GM12878 (cell line): ENCODE measurements at regions not wholly inside any gene's neighbourhood (a gene's known extent, or its start where the extent isn't known, plus 50 kb on each side); places are given as distances from the start of the nearest gene placed in this dataset.
"Not testable (repeated sequence)": the region's sequence is repeated elsewhere in the genome, so short reads cannot be mapped to it uniquely, and the experiment has no call there.

ENCODE experiments used
- ATAC-seq: fragments of 200-7000 bp; cut with Tn5 transposase; 3 replicates; pipeline ENCODE4 v1.9.1; 2020; ENCODE audit warnings: mild to moderate bottlenecking, moderate library complexity
- BruUV-seq: library from RNA; stranded (reverse); fragments of 400-500 nt; replicated peaks from 2 replicates; lab custom pipeline; 2021; lab: Mats Ljungman, UMichigan
- CTCF ChIA-PET: fragments of 300-600 bp; sonication (Branson Sonifier 250); formaldehyde crosslinking; extraction: SDS; loops from one replicate; lab custom pipeline; 2021; ENCODE audit warnings: inconsistent platforms; lab: Yijun Ruan, JAX
- POLR2A ChIA-PET: fragments of 350-600 bp; formaldehyde crosslinking; extraction: SDS; loops from one replicate; lab custom pipeline; 2021; ENCODE audit warnings: inconsistent platforms; lab: Charles Lee
- RAD21 ChIA-PET: fragments of 300-600 bp; sonication (Branson Sonifier 250); formaldehyde crosslinking; loops from one replicate; lab custom pipeline; 2023; ENCODE audit warnings: antibody characterized with exemption; ENCODE audit not compliant: unreplicated experiment; lab: Charles Lee
- SMC1A ChIA-PET: fragments of 300-600 bp; sonication (Branson Sonifier 250); formaldehyde crosslinking; loops from one replicate; lab custom pipeline; 2023; ENCODE audit not compliant: unreplicated experiment, uncharacterized antibody; lab: Charles Lee
- DNase-seq: peaks from one replicate; pipeline ENCODE4 v3.0.0-alpha.2; 2011; ENCODE audit warnings: low read depth, low spot score
- FAIRE-seq: peaks from 3 replicates; lab custom pipeline; 2011; peaks lifted over from hg19 to GRCh38; lab: Jason Lieb, UNC
- H2AFZ ChIP-seq: 2 replicates; pipeline ENCODE4 v1.6.0; 2011; ENCODE audit warnings: low read depth, low read length, control low read depth; ENCODE audit not compliant: control insufficient read depth
- H3K27ac ChIP-seq: 2 replicates; pipeline ENCODE4 v1.5.1; 2011; ENCODE audit warnings: control low read depth; ENCODE audit not compliant: control insufficient read depth, insufficient read depth
- H3K27me3 ChIP-seq, 2 experiments: replicated peaks in 1 of 2; 2 replicates each; pipeline versions ENCODE4 v1.6.0 to v1.6.1; 2011; ENCODE audit warnings: low read length in 1 of 2; ENCODE audit not compliant: control insufficient read depth in 2 of 2, insufficient read depth in 2 of 2
- H3K36me3 ChIP-seq, 2 experiments: 2 replicates each; pipeline ENCODE4 v1.5.1; 2011; ENCODE audit warnings: low read length in 1 of 2; ENCODE audit not compliant: control insufficient read depth in 2 of 2, insufficient read depth in 2 of 2
- H3K4me1 ChIP-seq: 2 replicates; pipeline ENCODE4 v1.6.1; 2011; ENCODE audit warnings: mild to moderate bottlenecking, low read length, moderate library complexity, mixed read lengths; ENCODE audit not compliant: control insufficient read depth, insufficient read depth
- H3K4me2 ChIP-seq: 2 replicates; pipeline ENCODE4 v1.6.0; 2011; ENCODE audit warnings: control low read depth; ENCODE audit not compliant: control insufficient read depth, insufficient read depth
- H3K4me3 ChIP-seq: fragments of 200-600 bp; sonication (generic); 2 replicates; pipeline ENCODE4 v1.5.1; 2016
- H3K79me2 ChIP-seq: 2 replicates; pipeline ENCODE4 v1.6.0; 2011; ENCODE audit warnings: low read length; ENCODE audit not compliant: control insufficient read depth, insufficient read depth
- H3K9ac ChIP-seq: 2 replicates; pipeline ENCODE4 v1.8.0; 2011; ENCODE audit warnings: low read length, control low read depth, mixed read lengths; ENCODE audit not compliant: control insufficient read depth, insufficient read depth
- H3K9me3 ChIP-seq: replicated peaks from 3 replicates; pipeline ENCODE4 v1.5.1; 2011; ENCODE audit warnings: mild to moderate bottlenecking, low read length; ENCODE audit not compliant: control insufficient read depth, insufficient read depth
- H4K20me1 ChIP-seq: 2 replicates; pipeline ENCODE4 v1.6.0; 2011; ENCODE audit not compliant: control insufficient read depth, insufficient read depth
- ATF7 ChIP-seq: fragments of 450-650 bp; IDR thresholded peaks from 2 replicates; pipeline ENCODE4 v1.6.1; 2016; ENCODE audit warnings: low read depth, mild to moderate bottlenecking
- BACH1 ChIP-seq: fragments of 450-650 bp; IDR thresholded peaks from 2 replicates; pipeline ENCODE4 v1.6.1; 2017; ENCODE audit warnings: mild to moderate bottlenecking, borderline replicate concordance
- BCL11A ChIP-seq: IDR thresholded peaks from 2 replicates; pipeline ENCODE4 v1.6.1; 2011; ENCODE audit warnings: low read depth, low read length
- CEBPB ChIP-seq, 2 experiments: fragments of 150-350 bp in 1 of 2; IDR thresholded peaks; 2 replicates each; pipeline ENCODE4 v1.6.1; 2012 to 2014; ENCODE audit warnings: low read depth in 2 of 2, low read length in 2 of 2, borderline replicate concordance in 1 of 2, inconsistent platforms in 1 of 2
- CREM ChIP-seq: IDR thresholded peaks from 2 replicates; pipeline ENCODE4 v1.6.1; 2014; ENCODE audit warnings: antibody characterized with exemption, low read depth
- ELK1 ChIP-seq: IDR thresholded peaks from 2 replicates; pipeline ENCODE4 v1.6.1; 2012; ENCODE audit warnings: low read depth, low read length, improper control_type of control experiment
- FOXK2 ChIP-seq: fragments of 450-650 bp; IDR thresholded peaks from 2 replicates; pipeline ENCODE4 v1.6.1; 2017; ENCODE audit warnings: mild to moderate bottlenecking, moderate library complexity
- IKZF2 ChIP-seq, 2 experiments: fragments of 450-650 bp; IDR thresholded peaks; 2 replicates each; pipeline ENCODE4 v1.6.1; 2017; ENCODE audit warnings: mild to moderate bottlenecking in 2 of 2, moderate library complexity in 2 of 2
- MXI1 ChIP-seq: fragments of 150-350 bp; IDR thresholded peaks from 2 replicates; pipeline ENCODE4 v1.6.1; 2011; ENCODE audit warnings: low read depth, mild to moderate bottlenecking, inconsistent platforms, low read length, improper control_type of control experiment
- WRNIP1 ChIP-seq: IDR thresholded peaks from 2 replicates; pipeline ENCODE4 v1.6.1; 2011; ENCODE audit warnings: low read depth, low read length, improper control_type of control experiment, borderline replicate concordance
- WGBS: methylation state at CpG from one replicate; pipeline ENCODE4 v1.1.6; 2016; ENCODE audit warnings: low lambda C conversion rate; ENCODE audit not compliant: insufficient replicate concordance, insufficient coverage; ENCODE audit errors: missing lambda C conversion rate; 5-methylcytosine and 5-hydroxymethylcytosine counted together
- in situ Hi-C: fragments of 300-500 bp; cut with MboI; formaldehyde crosslinking; loops from 9 replicates; pipeline ENCODE4 v1.14.3; 2018; ENCODE audit warnings: mixed read lengths
- intact Hi-C: fragments of 100-400 bp; cut with micrococcal nuclease; formaldehyde crosslinking; loops from one replicate; pipeline ENCODE4 v1.14.2; 2022; ENCODE audit not compliant: unreplicated experiment
- TF ChIP-seq, protein P1 (sequence below): IDR thresholded peaks from 2 replicates; pipeline ENCODE4 v1.6.1; 2012; ENCODE audit warnings: improper control_type of control experiment, low read depth, low read length; ENCODE audit not compliant: insufficient replicate concordance
- TF ChIP-seq, protein P2 (sequence below): IDR thresholded peaks from 2 replicates; pipeline ENCODE4 v1.6.1; 2012; ENCODE audit warnings: low read length, inconsistent platforms

DNA sequence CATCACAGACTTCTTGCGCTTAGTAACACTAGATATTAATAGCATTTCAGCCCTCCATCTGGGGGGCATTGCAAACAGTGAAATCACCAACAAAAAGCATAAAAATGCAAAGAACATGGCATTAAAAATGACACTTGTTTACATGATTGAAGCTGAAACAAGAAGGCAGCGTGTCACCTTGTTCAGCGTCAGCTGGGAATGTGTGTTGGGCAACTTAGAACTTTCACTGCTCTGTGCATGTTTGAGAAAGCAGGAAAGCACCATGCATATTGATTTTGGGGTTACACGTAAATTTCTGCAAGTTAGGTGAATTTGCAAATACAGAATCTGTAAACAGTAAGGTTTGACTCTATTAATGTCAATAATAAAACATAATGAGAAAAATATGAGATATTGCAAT is 162.9 kb downstream of the SOX4 start:
- TF ChIP-seq, protein P1, sequence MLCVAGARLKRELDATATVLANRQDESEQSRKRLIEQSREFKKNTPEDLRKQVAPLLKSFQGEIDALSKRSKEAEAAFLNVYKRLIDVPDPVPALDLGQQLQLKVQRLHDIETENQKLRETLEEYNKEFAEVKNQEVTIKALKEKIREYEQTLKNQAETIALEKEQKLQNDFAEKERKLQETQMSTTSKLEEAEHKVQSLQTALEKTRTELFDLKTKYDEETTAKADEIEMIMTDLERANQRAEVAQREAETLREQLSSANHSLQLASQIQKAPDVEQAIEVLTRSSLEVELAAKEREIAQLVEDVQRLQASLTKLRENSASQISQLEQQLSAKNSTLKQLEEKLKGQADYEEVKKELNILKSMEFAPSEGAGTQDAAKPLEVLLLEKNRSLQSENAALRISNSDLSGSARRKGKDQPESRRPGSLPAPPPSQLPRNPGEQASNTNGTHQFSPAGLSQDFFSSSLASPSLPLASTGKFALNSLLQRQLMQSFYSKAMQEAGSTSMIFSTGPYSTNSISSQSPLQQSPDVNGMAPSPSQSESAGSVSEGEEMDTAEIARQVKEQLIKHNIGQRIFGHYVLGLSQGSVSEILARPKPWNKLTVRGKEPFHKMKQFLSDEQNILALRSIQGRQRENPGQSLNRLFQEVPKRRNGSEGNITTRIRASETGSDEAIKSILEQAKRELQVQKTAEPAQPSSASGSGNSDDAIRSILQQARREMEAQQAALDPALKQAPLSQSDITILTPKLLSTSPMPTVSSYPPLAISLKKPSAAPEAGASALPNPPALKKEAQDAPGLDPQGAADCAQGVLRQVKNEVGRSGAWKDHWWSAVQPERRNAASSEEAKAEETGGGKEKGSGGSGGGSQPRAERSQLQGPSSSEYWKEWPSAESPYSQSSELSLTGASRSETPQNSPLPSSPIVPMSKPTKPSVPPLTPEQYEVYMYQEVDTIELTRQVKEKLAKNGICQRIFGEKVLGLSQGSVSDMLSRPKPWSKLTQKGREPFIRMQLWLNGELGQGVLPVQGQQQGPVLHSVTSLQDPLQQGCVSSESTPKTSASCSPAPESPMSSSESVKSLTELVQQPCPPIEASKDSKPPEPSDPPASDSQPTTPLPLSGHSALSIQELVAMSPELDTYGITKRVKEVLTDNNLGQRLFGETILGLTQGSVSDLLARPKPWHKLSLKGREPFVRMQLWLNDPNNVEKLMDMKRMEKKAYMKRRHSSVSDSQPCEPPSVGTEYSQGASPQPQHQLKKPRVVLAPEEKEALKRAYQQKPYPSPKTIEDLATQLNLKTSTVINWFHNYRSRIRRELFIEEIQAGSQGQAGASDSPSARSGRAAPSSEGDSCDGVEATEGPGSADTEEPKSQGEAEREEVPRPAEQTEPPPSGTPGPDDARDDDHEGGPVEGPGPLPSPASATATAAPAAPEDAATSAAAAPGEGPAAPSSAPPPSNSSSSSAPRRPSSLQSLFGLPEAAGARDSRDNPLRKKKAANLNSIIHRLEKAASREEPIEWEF, result no peak
- TF ChIP-seq ELK1 (no peak), CEBPB (IDR thresholded peaks at IDR 0.05; ENCODE audit: borderline replicate concordance in 1 of 2, low read depth in 2 of 2, low read length in 2 of 2) (no peak), WRNIP1 (no peak), BACH1 (no peak), IKZF2 (IDR thresholded peaks at IDR 0.05) (no peak), BCL11A (no peak), MXI1 (no peak), FOXK2 (no peak), CREM (no peak), ATF7 (no peak)
- TF ChIP-seq, protein P2, sequence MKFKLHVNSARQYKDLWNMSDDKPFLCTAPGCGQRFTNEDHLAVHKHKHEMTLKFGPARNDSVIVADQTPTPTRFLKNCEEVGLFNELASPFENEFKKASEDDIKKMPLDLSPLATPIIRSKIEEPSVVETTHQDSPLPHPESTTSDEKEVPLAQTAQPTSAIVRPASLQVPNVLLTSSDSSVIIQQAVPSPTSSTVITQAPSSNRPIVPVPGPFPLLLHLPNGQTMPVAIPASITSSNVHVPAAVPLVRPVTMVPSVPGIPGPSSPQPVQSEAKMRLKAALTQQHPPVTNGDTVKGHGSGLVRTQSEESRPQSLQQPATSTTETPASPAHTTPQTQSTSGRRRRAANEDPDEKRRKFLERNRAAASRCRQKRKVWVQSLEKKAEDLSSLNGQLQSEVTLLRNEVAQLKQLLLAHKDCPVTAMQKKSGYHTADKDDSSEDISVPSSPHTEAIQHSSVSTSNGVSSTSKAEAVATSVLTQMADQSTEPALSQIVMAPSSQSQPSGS, result no peak
- TF ChIP-seq, all 136 proteins: peak for 0
- in situ Hi-C loops, result no loop called here
- Histone ChIP-seq H3K9ac (no peak overlapping the region), H3K9me3 (no peaks in the 10 kb centered on the region), H3K79me2 (no peaks in the 10 kb centered on the region), H3K36me3 (no peaks in the 10 kb centered on the region), H3K27me3 (no peaks in the 10 kb centered on the region; a peak in 1 of 4 replicates), H3K4me3 (no peak overlapping the region), H3K27ac (no peak overlapping the region), H2AFZ (no peak overlapping the region), H4K20me1 (no peaks in the 10 kb centered on the region), H3K4me2 (no peak overlapping the region), H3K4me1 (no peaks in the 10 kb centered on the region)
- ATAC-seq, result no peak
- ChIA-PET CTCF (no interaction called here), POLR2A (no interaction called here), SMC1A (no interaction called here), RAD21 (no interaction called here)
- intact Hi-C loops, result no loop called here
- no peak for FAIRE-seq
- BruUV-seq, result no TSS peak
- WGBS, result 44% methylated on average over 4 of the region's 4 CpGs
- DNase-seq, result no peak

- RAD21 ChIA-PET, in situ Hi-C loops, SMC1A ChIA-PET, H4K20me1 ChIP-seq, H3K27me3 ChIP-seq, H3K36me3 ChIP-seq, H3K9me3 ChIP-seq, H3K27ac ChIP-seq, DNase-seq, H3K4me3 ChIP-seq, BruUV-seq, H3K4me1 ChIP-seq, intact Hi-C loops, ATAC-seq, H3K9ac ChIP-seq, POLR2A ChIA-PET, H2AFZ ChIP-seq, FAIRE-seq, H3K4me2 ChIP-seq, H3K79me2 ChIP-seq: not testable (repeated sequence)
- WGBS, result 66% methylated on average over 10 of the region's 10 CpGs
- CTCF ChIA-PET, result interaction anchor here (0.7 kb wide), 1 partner anchor 1813 kb away, joined by 4 read pairs; no protein-coding TSS in a partner anchor
These were observed 163.8 kb downstream of the SOX4 start for GRCh38 chr6:21757392-21757791.
